ENCODE measurements at regions not wholly inside any gene's neighbourhood (a gene's known extent, or its start where the extent isn't known, plus 50 kb on each side); places are given as distances from the start of the nearest gene placed in this dataset.
"Not testable (repeated sequence)": the region's sequence is repeated elsewhere in the genome, so short reads cannot be mapped to it uniquely, and the experiment has no call there.

DNA sequence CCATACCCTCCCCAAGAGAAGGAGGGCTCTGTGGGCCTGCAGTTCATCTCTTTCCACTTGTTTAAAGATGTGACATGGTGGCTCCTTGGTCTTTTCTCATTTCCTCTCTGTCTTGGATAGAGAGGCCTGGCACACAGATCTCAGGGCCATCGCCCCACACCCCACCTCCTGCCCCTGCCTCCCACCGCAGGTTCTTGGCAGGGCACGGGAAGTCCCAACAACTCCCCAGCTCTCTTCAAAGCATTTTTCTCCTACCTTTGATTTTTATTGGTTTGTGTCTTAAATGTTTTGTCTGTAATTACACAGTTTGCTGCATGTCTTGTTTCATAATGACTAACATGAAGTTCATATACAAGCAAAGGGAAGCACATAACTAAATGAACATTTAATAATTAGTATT, 178.5 kb upstream of the MSX2 start:
- H3K4me3 ChIP-seq, result no peak overlapping the region
- no peaks in the 10 kb centered on the region for H3K36me3 ChIP-seq (replicated peaks)
- no peaks in the 10 kb centered on the region for H3K9me3 ChIP-seq
- DNase-seq (ENCODE audit: low spot score in 2 of 2), result no peak
- in situ Hi-C loops (cut with MboI; ENCODE audit: low sequenced_read_pairs), result no loop called here
- no peaks in the 10 kb centered on the region for H3K4me1 ChIP-seq
- H3K27me3 ChIP-seq (ENCODE audit: low read depth), result no peaks in the 10 kb centered on the region

GRCh38 chr5:174547814-174548213, 176.6 kb upstream of the MSX2 start:
- DNase-seq (ENCODE audit: low spot score in 2 of 2), result no peak
- Histone ChIP-seq H3K36me3 (replicated peaks) (no peaks in the 10 kb centered on the region), H3K27me3 (ENCODE audit: low read depth) (no peaks in the 10 kb centered on the region), H3K4me1 (no peaks in the 10 kb centered on the region), H3K9me3 (no peaks in the 10 kb centered on the region), H3K4me3 (no peak overlapping the region)
- in situ Hi-C loops (cut with MboI; ENCODE audit: low sequenced_read_pairs), result no loop called here

- DNase-seq (ENCODE audit: low spot score in 2 of 2), result no peak
Measured at GRCh38 chr5:174549254-174549653, 175.1 kb upstream of the MSX2 start.

DNA sequence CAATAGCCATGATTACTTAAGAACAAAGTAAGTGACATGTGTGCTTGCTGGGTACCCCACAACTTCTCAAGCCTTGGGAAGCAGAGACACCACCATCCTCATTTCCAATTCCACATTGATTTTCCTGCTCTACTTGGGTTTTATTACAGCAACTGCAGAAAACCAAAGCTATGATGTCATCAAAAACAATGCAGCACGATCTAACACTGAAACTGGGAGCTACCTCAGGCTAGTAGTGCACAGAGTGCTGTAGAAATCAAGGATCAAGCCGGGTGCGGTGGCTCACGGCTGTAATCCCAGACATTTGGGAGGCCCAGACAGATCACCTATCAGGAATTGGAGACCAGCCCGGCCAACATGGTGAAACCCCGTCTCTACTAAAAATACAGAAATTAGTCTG, 174.4 kb upstream of the MSX2 start:
- in situ Hi-C loops (cut with MboI; ENCODE audit: low sequenced_read_pairs), result no loop called here
- Histone ChIP-seq H3K36me3 (replicated peaks) (no peaks in the 10 kb centered on the region), H3K9me3 (no peaks in the 10 kb centered on the region), H3K4me3 (no peak overlapping the region), H3K4me1 (no peaks in the 10 kb centered on the region), H3K27me3 (ENCODE audit: low read depth) (no peaks in the 10 kb centered on the region)
- DNase-seq (ENCODE audit: low spot score in 2 of 2), result no peak

More at GRCh38 chr5:174549254-174549653, 175.1 kb upstream of the MSX2 start:
- Histone ChIP-seq H3K9me3 (no peaks in the 10 kb centered on the region), H3K27me3 (ENCODE audit: low read depth) (no peaks in the 10 kb centered on the region), H3K36me3 (replicated peaks) (no peaks in the 10 kb centered on the region), H3K4me1 (no peaks in the 10 kb centered on the region), H3K4me3 (no peak overlapping the region)
- in situ Hi-C loops (cut with MboI; ENCODE audit: low sequenced_read_pairs), result no loop called here

GRCh38 chr5:174552428-174552827, 172.0 kb upstream of the MSX2 start:
- Histone ChIP-seq H3K4me3 (no peak overlapping the region), H3K36me3 (replicated peaks) (no peaks in the 10 kb centered on the region), H3K4me1 (no peaks in the 10 kb centered on the region), H3K27me3 (ENCODE audit: low read depth) (no peaks in the 10 kb centered on the region), H3K9me3 (no peaks in the 10 kb centered on the region)
- DNase-seq (ENCODE audit: low spot score in 2 of 2), result no peak
- in situ Hi-C loops (cut with MboI; ENCODE audit: low sequenced_read_pairs), result no loop called here

GRCh38 chr5:174553556-174553955, 170.8 kb upstream of the MSX2 start:
- Histone ChIP-seq H3K4me3 (no peak overlapping the region), H3K27me3 (ENCODE audit: low read depth) (0 out of 2 replicates have a peak, but pooled peaks cover 5% of the 10 kb centered on the region), H3K9me3 (no peaks in the 10 kb centered on the region), H3K4me1 (no peaks in the 10 kb centered on the region), H3K36me3 (replicated peaks) (no peaks in the 10 kb centered on the region)
- in situ Hi-C loops (cut with MboI; ENCODE audit: low sequenced_read_pairs), result no loop called here
- DNase-seq (ENCODE audit: low spot score in 2 of 2), result no peak

- peaks cover 6% of the 10 kb centered on the region for H3K27me3 ChIP-seq (ENCODE audit: low read depth)
- DNase-seq (ENCODE audit: low spot score in 2 of 2), result no peak
- no peaks in the 10 kb centered on the region for H3K9me3 ChIP-seq
- H3K36me3 ChIP-seq (replicated peaks), result no peaks in the 10 kb centered on the region
- H3K4me1 ChIP-seq, result no peaks in the 10 kb centered on the region
- no peak overlapping the region for H3K4me3 ChIP-seq
- in situ Hi-C loops (cut with MboI; ENCODE audit: low sequenced_read_pairs), result no loop called here
Measured at GRCh38 chr5:174555726-174556125, 168.7 kb upstream of the MSX2 start.

GRCh38 chr5:174556756-174557155, 167.6 kb upstream of the MSX2 start:
- Histone ChIP-seq H3K4me1 (no peaks in the 10 kb centered on the region), H3K27me3 (ENCODE audit: low read depth) (peaks cover 8% of the 10 kb centered on the region), H3K9me3 (no peaks in the 10 kb centered on the region), H3K4me3 (no peak overlapping the region), H3K36me3 (replicated peaks) (no peaks in the 10 kb centered on the region)
- in situ Hi-C loops (cut with MboI; ENCODE audit: low sequenced_read_pairs), result no loop called here
- DNase-seq (ENCODE audit: low spot score in 2 of 2), result no peak

DNA sequence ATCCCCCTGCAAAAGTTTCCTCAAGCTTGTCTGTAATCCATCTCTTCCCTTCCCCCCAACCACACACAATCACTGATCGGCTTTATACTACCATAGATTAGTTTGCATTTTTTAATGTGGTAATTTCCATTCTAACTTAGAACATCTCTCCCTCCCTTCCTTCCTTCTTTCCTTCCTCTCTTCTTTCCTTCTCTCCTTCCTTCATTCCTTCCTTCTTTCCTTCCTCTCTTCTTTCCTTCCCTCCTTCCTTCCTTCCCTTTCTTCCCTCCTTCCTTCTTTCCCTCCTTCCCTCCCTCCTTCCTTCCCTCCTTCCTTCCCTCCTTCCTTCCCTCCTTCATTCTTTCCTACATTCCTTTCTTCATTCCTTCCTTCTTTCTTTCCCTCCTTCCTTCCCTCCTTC, 166.2 kb upstream of the MSX2 start:
- Histone ChIP-seq H3K36me3 (replicated peaks) (no peaks in the 10 kb centered on the region), H3K4me1 (no peaks in the 10 kb centered on the region), H3K27me3 (ENCODE audit: low read depth) (peaks cover 8% of the 10 kb centered on the region), H3K4me3 (no peak overlapping the region), H3K9me3 (no peaks in the 10 kb centered on the region)
- DNase-seq (ENCODE audit: low spot score in 2 of 2), result no peak
- in situ Hi-C loops (cut with MboI; ENCODE audit: low sequenced_read_pairs), result no loop called here

DNA sequence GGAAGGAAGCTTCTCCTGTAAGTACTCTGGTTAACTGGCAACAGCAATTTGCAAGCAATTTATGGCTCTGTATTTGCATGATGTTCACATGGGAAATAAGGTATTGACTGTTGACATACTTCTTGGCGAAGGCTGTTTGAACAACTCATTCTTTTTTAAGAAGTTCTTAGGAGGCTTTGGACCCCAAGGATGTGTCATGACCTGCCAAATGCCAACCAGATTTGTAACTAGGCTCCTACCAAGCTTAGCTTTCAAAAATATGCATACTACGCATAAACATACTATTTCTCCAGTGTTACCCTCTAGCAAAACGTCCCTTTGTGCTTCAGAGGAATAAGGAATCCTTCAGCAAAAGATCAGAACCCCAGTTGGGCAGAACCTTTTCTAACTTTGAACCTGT, 165.2 kb upstream of the MSX2 start:
- no peak for DNase-seq (ENCODE audit: low spot score in 2 of 2)

DNA sequence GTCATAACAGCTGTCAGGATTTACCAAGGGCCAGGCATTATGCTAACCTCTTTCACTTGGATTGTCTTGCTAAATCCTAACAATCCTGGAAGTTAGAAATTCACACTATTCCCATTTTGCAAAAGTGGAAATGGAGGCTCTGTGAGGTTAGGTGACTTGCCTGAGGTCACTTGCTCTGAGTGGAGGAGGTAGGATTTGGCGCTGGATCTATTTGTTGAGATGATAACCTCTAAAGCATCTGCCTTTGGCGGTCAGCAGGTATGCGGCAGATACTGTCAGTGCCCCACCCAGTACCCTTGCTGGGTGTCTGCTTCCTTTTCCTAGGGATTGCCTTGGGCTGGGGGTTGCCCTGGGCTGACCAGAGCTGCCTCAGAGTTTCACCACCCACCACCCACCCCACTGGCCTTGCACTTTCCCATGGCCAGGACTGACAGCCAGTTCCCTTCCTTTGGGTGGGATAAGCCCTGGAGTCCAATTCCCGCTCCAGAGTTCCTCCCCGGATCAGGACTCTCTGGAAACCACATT, 164.8 kb upstream of the MSX2 start:
- in situ Hi-C loops (cut with MboI; ENCODE audit: low sequenced_read_pairs), result no loop called here
- DNase-seq (ENCODE audit: low spot score in 2 of 2), result no peak
- H3K36me3 ChIP-seq (replicated peaks), result no peaks in the 10 kb centered on the region

More for the DNA sequence above, 165.2 kb upstream of the MSX2 start:
- Histone ChIP-seq H3K4me1 (no peaks in the 10 kb centered on the region), H3K4me3 (no peak overlapping the region), H3K27me3 (ENCODE audit: low read depth) (peaks cover 8% of the 10 kb centered on the region), H3K36me3 (replicated peaks) (no peaks in the 10 kb centered on the region), H3K9me3 (no peaks in the 10 kb centered on the region)
- in situ Hi-C loops (cut with MboI; ENCODE audit: low sequenced_read_pairs), result no loop called here

DNA sequence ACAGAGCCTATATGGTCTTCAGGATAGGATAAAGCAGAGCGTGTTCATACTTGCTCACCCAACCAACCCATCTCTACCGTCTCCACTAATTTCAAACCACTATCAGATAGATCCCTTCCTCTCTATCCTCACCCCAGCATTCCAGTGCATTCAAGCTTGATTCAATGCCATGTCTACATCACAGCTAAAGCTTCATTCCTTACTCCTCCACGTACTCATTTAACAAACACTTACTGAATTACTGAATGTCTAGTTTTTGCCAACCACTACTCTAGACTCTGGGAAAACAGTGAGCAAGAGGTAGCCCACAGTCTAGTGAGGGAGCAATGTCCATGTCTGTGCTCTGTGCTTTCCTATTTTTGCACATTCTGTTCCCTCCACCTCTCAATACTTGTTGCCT, 163.5 kb upstream of the MSX2 start:
- H3K27me3 ChIP-seq (ENCODE audit: low read depth), result peaks cover 8% of the 10 kb centered on the region
- H3K4me1 ChIP-seq, result no peaks in the 10 kb centered on the region
- no peaks in the 10 kb centered on the region for H3K9me3 ChIP-seq
- DNase-seq (ENCODE audit: low spot score in 2 of 2), result no peak
- no peaks in the 10 kb centered on the region for H3K36me3 ChIP-seq (replicated peaks)
- in situ Hi-C loops (cut with MboI; ENCODE audit: low sequenced_read_pairs), result no loop called here
- H3K4me3 ChIP-seq, result no peak overlapping the region

More for the DNA sequence above, 164.8 kb upstream of the MSX2 start:
- no peaks in the 10 kb centered on the region for H3K4me1 ChIP-seq
- H3K27me3 ChIP-seq (ENCODE audit: low read depth), result peaks cover 8% of the 10 kb centered on the region
- H3K4me3 ChIP-seq, result no peak overlapping the region
- H3K9me3 ChIP-seq, result no peaks in the 10 kb centered on the region

DNA sequence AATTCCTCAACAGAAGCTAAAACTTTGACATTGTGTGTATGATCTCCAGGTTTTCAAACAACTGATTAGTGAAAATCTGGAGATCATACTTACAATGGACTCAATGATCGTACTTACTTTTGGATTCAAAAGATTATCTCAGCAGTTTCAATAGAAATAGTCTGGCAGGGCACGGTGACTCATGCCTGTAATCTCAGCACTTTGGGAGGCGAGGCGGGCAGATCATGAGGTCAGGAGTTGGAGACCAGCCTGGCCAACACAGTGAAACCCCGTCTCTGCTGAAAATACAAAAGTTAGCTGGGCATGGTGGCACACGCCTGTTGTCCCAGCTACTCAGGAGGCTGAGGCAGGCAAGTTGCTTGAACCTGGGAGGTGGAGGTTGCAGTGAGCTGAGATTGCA, 161.3 kb upstream of the MSX2 start:
- H3K27me3 ChIP-seq (ENCODE audit: low read depth); in situ Hi-C loops (cut with MboI; ENCODE audit: low sequenced_read_pairs); H3K4me1 ChIP-seq; DNase-seq (ENCODE audit: low spot score in 2 of 2); H3K4me3 ChIP-seq; H3K36me3 ChIP-seq (replicated peaks); H3K9me3 ChIP-seq: not testable (repeated sequence)

DNA sequence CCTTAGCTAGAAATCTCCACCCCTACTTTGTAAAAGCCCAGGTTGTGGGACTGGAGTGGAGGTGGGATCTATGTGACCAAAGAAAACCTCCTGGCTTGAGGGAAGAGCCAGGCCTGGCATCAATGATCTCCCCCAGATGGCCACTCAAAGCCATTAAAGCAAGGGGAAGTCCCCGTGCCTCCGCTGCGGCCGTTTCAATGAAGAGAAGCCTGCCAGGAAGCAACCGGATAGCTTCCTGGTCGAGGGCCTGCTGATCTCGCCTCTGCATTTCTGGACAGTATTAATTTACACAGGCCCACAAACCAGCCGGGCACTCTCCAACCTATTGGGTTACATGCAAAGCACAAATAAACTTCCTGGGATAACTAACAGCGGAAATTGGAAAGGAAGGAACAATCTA, 160.5 kb upstream of the MSX2 start:
- no peaks in the 10 kb centered on the region for H3K4me1 ChIP-seq
- peaks cover 2% of the 10 kb centered on the region for H3K27me3 ChIP-seq (ENCODE audit: low read depth)
- no peaks in the 10 kb centered on the region for H3K9me3 ChIP-seq
- no peak overlapping the region for H3K4me3 ChIP-seq
- H3K36me3 ChIP-seq (replicated peaks), result no peaks in the 10 kb centered on the region
- no peak for DNase-seq (ENCODE audit: low spot score in 2 of 2)
- in situ Hi-C loops (cut with MboI; ENCODE audit: low sequenced_read_pairs), result no loop called here

DNA sequence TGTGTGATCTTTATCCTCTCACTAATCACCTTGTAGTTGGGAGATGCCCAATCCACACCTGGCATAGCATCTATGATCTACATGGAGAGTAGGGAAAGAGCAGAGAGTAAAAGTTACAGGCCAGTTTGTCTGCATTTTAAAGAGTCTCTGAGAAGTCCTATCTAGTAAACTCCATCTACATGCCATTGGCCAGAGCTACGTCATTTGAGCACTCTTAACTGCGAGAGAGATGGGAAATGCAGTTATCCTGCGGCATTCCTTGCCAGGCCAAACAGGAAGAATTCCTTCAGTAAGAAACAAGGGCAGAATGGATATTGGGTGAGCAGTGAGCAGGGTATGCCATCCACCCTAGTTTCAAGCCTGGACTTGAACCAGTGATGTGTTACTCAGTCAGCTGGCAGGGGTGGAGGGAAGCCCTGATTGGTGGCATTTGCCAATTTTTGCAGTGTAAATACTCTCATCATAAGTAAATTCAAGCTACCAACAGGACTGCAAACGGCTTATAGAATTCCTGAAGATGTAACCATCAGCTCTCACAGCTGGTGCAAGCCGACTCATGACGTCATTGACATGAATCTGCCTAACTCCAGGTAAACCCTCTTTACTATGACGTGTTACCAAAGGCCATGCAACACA, 156.8 kb upstream of the MSX2 start:
- no peaks in the 10 kb centered on the region for H3K27me3 ChIP-seq (ENCODE audit: low read depth)
- no peaks in the 10 kb centered on the region for H3K9me3 ChIP-seq
- no peak for DNase-seq (ENCODE audit: low spot score in 2 of 2)
- no peak overlapping the region for H3K4me3 ChIP-seq
- H3K36me3 ChIP-seq (replicated peaks), result no peaks in the 10 kb centered on the region
- H3K4me1 ChIP-seq, result no peaks in the 10 kb centered on the region
- in situ Hi-C loops (cut with MboI; ENCODE audit: low sequenced_read_pairs), result no loop called here

Measured in HAP-1 (cell line).